Suppressor macrophage (primary cell): ENCODE measurements at regions not wholly inside any gene's neighbourhood (a gene's known extent, or its start where the extent isn't known, plus 50 kb on each side); places are given as distances from the start of the nearest gene placed in this dataset.

Source experiments
- DNase-seq, 4 experiments: peaks; one replicate each; pipeline ENCODE4 v3.0.0-alpha.2; 2020 to 2022

GRCh38 chr12:75974323-75975187 lies 57.0 kb downstream of the PHLDA1 start:
- peak; percentile 90 to 98 (median 94) for DNase-seq

GRCh38 chr12:75971253-75971652 lies 60.3 kb downstream of the PHLDA1 start:
- DNase-seq = no peak

GRCh38 chr12:75970310-75970709 lies 61.3 kb downstream of the PHLDA1 start:
- no peak for DNase-seq

- DNase-seq = peak; percentile 76 to 94 (median 86)
These were observed 61.8 kb downstream of the PHLDA1 start for GRCh38 chr12:75969768-75970167.

- DNase-seq = no peak
These were observed 65.9 kb downstream of the PHLDA1 start for GRCh38 chr12:75965661-75966060.

GRCh38 chr12:75964150-75964549 lies 67.4 kb downstream of the PHLDA1 start:
- DNase-seq = peak; percentile 80 to 94 (median 91)

GRCh38 chr12:75961878-75962277 lies 69.7 kb downstream of the PHLDA1 start:
- DNase-seq = no peak

- DNase-seq = no peak
These were observed 70.5 kb downstream of the PHLDA1 start for GRCh38 chr12:75960954-75961661.

GRCh38 chr12:75960086-75960910 lies 71.3 kb downstream of the PHLDA1 start:
- DNase-seq = no peak

- no peak for DNase-seq
These were observed 72.1 kb downstream of the PHLDA1 start for GRCh38 chr12:75959506-75959905.

GRCh38 chr12:75959060-75959459 lies 72.5 kb downstream of the PHLDA1 start:
- DNase-seq = no peak

- no peak for DNase-seq
These were observed 76.3 kb downstream of the PHLDA1 start for GRCh38 chr12:75955251-75955650.

GRCh38 chr12:75954749-75955148 lies 76.8 kb downstream of the PHLDA1 start:
- DNase-seq = no peak

GRCh38 chr12:75954041-75954440 lies 77.5 kb downstream of the PHLDA1 start:
- DNase-seq = peak; percentile 45 to 88 (median 61)

- peak; percentile 32 to 66 (median 61) for DNase-seq
These were observed 78.2 kb downstream of the PHLDA1 start for GRCh38 chr12:75953312-75953906.

- DNase-seq = peak; percentile 10 to 83 (median 50)
These were observed 79.9 kb downstream of the PHLDA1 start for GRCh38 chr12:75951399-75952278.

GRCh38 chr12:75947156-75947723 lies 84.3 kb downstream of the PHLDA1 start:
- DNase-seq = no peak

- DNase-seq = no peak
These were observed 86.0 kb downstream of the PHLDA1 start for GRCh38 chr12:75945581-75945980.

- DNase-seq = no peak
These were observed 86.6 kb downstream of the PHLDA1 start for GRCh38 chr12:75944905-75945432.

GRCh38 chr12:75944097-75944904 lies 87.3 kb downstream of the PHLDA1 start:
- peak; percentile 38 to 86 (median 68) for DNase-seq
